Germinal center (tissue), 1 donor: ENCODE measurements at regions not wholly inside any gene's neighbourhood (a gene's known extent, or its start where the extent isn't known, plus 50 kb on each side); places are given as distances from the start of the nearest gene placed in this dataset.

Experiments used
- DNase-seq: peaks from one replicate; pipeline ENCODE4 v3.0.0; 2012; ENCODE audit warnings: mixed read lengths, low spot score

DNA sequence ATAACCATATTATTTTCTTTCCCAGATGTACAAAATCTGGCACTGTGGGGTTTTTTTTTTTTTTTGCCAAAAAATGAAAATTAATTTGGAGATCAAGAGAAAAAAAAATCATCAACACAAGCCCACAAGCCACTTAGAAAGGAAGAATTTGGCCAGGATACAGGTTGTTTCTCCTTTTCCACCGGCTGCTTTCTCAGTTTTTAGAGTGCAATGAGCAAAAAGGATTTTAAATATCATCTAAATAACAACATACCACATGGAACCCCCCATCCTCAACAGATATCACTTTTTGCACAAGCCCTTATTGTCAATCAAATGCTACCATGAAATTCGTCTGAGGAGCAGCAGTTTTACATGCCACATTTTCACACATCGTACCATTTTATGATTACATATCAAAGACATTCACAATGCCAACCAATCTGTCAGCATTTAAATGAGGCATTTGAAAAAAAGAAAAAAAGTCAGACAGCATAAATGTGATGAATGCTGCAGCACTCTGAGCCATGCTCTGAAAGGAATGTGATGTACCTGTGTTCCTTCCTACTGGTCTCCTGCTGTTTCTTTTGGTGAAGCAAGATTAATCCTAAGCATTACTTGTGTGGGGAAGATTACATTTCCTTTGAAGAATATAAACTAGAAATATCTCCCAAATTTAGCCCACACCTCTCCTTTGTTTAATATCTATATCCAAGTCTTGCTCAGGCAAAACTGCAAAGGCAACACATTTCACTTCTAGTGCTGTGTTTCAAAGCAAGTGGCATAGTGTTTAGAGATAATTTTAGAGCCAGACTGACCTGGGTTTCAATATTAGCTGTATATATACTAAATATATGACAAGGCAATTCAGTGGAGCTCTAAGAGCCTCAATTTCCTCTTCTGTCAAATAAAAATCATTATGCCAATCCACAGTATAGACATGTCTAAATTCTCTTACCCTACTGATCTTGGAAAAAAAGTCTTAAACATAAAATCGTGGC lies 391.3 kb downstream of the CMPK2 start:
- DNase-seq, result no peak

DNA sequence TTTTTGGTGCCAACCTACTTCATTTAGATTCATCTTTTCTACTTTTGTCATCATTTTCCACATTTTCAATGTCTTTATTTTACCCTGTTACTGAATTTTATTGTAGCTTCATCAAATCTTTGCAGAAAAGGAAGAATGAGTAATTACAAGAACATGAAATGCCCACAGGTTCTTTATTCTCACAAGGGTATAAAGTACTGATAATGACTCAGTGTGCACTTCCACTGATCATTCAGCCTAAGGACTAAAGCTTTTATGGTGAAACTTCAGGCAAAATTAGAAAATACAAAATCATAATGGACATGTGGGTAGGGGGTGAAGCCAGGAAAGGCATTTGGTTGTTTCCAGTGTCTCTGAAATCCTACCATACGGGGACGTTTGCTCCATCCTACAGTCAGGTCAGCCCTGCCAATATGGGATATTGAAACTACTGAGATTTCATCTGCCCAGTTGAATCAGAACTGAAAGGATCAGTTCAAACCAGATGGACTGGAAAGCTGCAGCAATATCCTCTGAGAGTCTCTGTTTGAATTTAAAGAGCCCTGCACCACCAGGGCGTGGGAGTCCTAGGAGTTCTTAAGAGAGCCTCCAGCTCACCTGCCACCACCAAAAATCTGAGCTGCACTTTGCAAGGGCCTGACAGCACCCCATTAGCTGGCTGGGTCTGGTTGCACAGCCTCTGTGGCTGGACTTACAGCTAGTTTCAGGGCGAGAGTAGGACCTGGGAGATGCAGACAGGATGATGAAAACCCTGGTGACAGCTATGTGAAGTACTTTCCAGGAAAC lies 390.4 kb downstream of the CMPK2 start:
- DNase-seq, result no peak

DNA sequence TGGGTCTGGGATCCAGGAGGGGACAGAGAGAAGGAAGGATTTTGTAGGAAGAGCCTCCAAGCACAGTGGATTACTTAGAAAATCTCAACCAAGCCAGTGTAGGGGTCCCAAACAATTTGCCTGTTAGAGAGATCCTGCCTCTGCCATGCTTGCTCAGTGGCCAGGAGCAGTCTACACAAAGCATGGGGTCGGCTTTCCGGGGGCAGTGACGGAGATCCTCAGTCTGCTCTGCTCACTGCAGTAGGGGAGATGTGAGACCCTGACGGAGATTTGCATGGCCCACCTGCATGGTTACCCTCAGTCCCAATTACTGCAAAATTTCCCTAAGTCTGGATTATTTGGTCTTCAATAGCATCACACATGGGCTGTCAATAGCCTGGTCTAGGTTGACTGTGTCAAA lies 385.2 kb downstream of the CMPK2 start:
- no peak for DNase-seq

DNA sequence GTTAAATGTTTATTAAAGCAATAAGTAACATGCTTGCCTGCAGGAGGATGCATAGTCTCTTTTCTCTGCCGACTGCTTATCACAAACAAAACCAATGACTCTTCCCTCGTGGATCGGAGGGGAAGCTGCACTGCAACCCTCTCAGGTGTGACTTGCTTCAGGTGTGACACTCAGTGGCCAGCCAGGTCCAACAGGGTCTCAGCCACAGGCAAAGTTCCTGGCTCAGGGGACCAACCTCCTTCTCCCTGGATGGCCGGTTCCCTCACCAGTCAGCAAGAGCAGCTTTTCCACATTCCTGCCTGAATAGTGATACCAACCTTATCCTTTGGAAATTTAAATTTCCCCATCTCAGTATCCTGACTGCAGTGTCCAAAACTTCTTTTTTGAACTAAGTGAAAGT lies 383.5 kb downstream of the CMPK2 start:
- no peak for DNase-seq

DNA sequence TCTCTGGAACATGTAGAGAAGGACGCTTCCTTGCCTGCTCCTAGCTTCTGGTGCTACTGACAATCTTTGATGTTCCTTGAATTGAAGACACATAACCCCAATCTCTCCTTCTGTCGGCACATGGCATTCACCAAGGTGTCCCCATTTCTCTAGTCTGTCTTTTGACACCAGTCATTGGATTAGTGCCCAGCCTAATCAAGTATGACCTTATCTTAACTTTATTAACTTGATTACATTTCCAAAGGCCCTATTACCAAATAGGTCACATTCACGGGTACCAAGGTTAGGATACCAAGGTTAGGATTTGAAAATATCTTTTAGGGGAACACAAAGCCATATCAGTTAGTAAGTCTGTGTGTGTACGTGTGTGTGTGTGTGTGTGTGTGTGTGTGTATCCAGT lies 377.9 kb downstream of the CMPK2 start:
- no peak for DNase-seq

DNA sequence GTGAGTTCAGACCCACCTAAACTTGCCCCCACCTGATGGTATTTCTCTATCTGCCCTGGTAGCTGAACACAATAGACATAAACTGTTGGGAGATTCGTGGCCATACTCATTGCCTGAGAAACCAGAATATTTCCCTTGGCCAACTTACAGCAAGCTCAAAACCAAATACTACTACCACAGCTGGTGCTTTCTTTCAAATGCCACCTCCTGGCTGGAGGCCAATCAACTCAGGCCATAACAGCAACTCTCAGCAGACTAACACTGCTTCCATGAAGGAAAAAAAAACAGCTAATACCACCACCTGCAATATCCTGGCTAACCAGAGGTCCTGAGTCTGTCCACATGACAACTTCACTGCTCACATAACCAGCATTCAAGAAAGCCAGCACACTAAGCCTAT lies 373.1 kb downstream of the CMPK2 start:
- DNase-seq, result no peak

DNA sequence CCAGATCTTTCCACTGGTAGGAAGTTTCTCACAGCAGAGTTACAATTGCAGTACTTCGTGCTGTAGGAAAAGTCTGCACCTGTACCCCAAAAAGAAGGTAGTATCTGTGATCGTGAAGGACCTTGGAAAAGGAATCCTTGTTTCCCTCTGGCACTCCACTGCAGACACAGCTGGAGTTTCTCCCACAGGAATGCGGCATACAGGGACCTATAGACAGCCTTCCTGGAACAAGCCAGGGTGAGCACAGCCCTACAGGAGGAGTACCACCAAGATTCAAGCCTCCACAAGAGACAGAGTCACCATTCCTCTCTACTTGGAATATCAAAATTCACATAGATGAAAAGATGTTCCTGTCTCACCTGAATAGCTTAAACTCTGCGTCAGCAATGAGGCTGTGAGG lies 372.4 kb downstream of the CMPK2 start:
- DNase-seq, result no peak

DNA sequence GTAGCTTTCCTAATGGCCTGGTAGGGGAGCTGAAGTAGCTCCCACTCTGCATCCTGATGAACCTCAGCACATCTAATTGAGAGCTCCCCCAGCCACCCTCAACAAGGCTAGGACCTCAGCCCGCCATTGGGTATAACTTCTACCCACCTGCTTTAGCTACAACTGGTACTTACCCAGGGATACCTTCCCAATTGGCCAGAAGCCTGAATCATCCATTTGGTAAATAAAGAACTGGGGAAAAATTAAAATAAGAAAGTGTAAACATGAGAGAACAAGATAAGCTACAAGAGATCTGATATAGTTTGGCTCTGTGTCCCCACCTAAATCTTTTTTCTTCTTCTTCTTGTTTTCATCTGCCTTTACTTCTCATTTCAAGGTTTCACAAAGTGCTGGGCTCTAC lies 372.0 kb downstream of the CMPK2 start:
- no peak for DNase-seq

DNA sequence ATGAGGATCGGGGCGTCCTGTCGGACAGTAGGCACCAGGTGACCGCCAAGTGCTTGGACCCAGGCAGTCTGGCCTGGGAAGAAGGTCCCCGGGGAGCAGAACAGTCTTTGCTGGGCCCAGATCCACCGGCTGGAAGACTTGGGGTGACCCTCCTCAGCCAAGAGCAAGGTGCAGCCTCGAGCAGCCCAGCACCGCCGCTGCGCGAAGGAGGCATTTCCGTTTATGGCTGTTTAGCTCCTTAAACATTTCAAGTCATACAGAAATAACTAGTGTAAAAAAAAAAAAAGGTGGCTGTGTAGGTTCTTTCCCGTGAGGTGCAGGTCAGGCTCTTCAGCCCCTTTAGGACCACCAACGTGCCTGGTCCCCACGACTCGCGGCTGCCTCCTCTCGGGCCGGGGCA lies 370.2 kb downstream of the CMPK2 start:
- DNase-seq, result no peak

DNA sequence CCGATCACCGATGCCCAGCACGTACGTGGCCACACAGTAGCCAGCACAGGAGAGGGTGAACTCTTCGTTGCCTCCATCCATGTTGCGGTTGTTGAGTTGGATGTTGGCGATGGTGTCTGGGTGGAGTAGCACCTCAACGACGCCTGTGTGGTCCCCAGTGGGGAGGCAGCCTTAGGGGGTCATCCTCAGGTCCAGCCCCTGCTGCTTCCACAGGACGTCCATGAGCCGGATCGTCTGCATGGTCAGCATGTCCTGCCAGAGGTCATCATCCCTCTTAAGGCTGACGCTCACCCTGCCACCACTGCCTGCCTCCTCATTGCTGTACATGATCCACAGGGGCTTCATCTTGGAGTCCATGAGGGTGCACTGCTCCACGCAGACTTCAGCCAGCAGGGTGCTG lies 369.3 kb downstream of the CMPK2 start:
- no peak for DNase-seq

DNA sequence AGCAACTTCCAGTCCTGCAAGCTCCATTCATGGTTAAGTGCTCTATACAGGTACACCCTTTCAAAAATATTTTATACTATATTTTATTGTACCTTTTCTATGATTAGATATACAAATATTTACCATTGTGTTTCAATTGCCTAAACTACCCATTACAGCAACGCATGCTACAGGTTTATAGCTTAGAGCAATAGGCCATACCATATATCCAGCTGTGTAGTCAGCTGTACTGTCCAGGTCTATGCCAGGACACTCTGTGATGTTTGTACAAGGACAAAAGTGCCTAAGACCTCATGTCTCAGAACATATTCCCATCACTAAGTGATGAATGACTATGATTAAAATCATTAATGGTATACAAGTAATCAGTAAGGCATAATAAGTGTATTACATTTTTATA lies 368.7 kb downstream of the CMPK2 start:
- DNase-seq, result no peak

DNA sequence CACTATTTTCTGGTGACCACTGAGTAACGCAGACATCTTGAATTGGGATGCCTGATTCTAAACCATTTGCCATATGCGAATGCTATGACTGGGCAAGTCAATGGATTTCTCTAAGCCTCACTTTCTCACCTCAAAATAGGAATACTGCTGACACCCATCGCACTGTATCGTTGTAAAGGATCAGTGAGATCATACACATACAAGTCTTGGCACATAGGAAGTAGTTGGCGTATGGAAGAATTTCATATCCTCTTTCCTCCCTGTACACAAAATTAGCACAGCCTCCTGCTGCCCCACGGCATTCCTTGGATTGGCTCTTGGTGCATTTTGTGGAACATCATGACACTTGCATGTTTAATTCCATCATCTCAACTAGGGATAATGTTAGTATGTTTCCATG lies 366.9 kb downstream of the CMPK2 start:
- no peak for DNase-seq

DNA sequence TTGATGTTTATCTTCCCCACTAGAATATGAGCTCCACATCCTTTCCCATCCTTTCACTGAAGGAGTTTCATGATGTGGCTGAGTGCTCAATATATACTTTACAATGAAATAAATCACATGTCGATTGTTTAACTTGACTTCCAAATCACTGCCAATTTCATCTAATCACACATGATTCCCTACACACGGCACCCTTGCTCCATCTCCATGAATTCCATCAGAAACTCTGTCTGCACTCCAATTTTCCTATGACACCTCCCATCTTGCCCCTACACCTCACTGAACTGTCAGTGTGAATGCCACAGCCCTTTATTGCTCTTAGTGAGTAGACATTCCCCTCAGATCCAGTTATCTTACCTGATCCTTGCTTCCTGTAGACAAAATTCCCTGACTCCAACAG lies 366.0 kb downstream of the CMPK2 start:
- DNase-seq, result no peak

DNA sequence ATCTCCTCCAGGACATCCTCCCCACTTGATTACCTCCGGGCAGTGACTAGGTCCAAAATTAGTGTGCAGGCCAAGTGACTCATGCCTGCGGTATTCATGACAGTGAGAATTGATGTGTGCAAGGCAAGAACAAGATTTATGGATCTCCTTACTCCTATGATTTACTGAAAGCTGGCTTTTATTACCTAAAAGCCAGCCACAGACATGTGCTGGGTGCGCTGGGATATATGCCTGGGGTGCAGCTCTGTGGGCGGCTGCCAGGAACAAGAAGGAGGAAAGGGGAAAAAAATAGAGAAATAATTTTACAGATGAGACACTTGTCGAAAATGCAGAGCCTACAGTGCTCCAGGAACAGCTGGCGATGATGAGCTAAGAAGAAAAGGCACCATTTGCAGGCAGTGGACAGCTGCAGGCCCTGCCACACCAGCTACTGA lies 359.3 kb downstream of the CMPK2 start:
- DNase-seq, result no peak

DNA sequence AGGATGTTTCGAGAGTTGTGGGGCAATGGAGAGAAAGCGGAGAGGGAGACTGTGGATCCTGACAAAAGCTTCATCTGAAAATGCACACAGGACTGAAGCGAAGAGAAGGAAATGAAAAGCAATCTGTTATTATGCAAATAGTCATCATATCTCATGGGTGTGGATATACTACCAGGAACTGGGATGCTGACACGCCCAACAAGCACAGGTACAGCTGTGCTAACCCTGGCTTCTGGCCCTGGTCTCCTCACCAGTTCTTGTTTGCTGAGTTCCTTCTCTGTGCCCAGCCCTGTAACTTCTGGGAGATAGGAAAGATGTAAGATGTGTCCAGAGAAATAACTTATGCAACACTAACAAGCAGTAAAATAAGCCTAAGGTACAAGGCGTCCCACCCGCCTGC lies 358.8 kb downstream of the CMPK2 start:
- DNase-seq, result no peak

DNA sequence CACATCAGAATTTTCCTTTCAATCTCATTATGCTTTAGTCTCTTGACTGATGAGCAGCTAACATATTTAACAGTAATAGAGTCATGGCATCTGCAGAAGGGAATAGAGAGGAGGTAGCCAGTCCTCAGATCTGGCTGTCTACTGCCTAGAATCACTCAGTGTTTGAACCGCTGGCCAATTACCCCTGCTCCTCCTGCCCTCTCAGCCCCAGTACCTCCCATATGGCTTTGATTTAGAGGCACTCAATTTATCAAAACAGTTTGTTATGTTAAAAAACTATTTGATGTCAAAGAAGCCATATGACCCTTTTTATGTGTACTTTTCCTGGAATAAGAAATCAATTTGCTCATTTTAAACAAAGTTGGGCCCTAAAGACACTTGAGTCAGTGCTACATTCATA lies 355.2 kb downstream of the CMPK2 start:
- DNase-seq, result no peak

DNA sequence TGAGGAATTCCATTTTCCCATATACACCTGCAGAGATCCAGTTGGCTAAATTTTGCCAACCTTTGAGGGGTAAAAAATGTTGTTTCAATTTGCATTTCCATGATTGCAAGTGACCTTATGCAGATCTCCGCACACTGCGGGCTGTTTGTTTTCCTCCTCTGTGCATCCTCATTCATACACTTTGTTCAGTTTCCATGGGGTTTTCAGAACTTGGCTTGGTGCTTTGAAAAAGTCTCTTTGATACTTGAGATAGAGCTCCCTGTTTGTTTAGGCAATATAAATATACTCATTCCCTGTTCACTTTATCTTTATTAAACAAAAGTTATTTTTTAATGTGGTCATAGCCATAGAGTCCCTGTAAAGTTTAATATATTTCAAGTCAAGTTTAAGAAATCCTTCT lies 353.1 kb downstream of the CMPK2 start:
- DNase-seq, result no peak

DNA sequence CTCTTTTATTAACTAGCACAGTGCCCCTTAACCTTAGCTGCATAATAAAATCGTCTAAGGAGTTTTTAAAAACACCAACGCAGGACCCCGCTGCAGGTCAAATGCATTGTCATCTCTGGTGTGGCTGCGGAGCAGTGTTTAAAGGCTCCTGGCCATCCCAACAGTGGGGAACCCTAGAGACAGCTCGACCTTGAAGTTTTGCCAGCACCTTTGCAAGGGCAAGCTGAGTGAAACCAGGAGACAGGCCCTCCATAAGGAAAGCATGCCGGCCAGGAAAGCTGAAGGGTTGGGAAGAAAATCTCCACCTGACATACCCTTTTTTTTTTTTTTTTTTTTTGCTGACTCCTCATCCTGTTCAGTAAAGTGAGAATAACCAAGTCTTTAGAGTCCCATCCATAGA lies 349.0 kb downstream of the CMPK2 start:
- no peak for DNase-seq

DNA sequence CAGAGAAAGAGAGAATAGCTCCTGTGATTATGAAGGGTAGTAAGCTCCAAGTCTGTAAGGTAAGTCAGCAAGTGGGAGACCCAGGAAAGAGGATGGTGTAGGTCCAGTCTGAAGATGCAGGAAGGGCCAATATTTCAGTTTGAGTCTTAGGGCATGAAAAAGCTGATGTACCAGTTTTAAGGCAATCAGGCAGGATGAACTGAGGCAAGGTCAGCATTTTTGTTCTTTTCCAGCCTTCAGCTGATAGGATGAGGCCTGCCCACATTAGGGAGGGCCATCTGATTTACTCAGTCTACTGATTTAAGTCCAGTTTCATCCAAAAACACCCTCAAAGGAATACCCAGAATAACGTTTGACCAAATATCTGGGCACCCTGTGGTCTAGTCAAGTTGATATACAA lies 347.3 kb downstream of the CMPK2 start:
- DNase-seq, result no peak

DNA sequence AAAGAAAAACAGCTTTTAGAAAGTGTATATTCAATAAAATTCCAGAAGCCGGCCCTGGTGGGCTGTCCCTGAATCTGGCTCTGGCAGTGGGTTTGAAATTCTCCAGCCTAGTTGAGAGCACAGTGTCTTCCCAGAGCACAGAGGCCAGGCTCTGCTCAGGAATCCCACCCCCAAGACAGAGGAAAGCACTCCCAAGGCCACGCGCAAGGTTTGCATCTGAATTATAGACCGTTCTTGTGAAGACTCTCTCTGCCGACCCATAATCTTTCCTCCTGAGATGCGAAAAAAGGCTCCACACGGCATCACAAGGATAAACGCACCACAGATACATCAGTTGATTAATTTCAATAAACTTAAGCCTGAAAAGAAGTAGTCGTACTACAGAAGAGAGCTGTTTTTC lies 342.2 kb downstream of the CMPK2 start:
- DNase-seq, result no peak

DNA sequence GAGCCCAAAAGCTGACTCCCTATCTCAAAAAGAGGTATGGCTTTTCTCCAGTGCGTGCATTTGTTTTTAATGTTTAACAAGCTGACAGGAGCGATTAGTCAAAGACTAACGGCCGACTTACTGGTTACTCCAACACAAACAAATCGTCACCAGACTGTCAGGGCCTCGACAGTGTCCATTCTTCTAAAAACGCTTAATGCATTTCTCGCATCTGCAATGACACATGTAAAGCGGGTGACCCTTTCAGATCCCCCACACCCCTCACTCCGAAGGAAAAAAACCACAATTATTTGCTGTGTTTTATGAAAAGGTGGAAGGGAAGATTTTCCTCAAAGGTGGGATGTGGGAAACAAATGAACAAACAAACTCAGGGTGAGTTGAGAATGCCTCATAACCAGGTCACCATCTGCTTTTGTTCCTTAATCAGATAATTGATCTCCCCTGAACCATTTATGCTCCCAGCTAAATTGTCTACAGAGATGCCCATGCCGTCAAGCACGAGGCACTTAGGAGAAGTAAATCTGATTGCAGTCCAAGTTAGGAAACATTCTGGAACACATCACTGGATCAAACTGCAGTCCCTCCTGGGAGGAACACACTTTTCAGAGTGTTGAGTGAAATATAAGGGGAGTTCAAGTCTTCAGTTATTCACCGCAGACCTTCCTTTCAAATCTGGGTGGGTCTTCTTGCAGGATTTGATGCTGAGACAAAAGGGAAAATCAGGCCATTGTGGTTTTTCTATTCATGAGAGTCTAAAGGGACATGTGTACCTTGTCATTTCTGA lies 340.8 kb downstream of the CMPK2 start:
- DNase-seq, result no peak

DNA sequence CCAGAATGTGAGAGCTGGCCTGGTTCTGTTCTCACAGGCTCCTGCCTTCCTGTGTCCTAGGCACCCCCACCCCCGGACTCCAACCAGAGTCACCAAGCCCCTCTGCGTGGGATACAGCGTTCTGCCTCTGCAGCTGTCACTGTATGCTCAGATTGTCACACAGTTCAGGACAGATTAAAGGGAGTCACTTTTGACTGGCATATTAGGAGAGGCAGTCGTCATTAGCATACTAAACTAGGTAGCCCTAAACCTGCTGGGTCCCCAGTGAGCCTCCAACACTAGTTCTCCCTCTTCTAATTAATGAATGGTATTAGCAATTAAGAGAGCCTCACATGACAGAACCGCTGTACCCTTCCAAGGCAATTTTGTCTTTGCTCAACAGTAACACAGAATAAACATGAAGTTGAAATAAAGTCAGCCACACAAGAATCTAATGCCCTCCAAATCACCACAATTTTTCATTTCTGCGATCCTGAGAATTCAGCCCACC lies 340.2 kb downstream of the CMPK2 start:
- DNase-seq, result no peak
